ENCODE measurements at regions not wholly inside any gene's neighbourhood (a gene's known extent, or its start where the extent isn't known, plus 50 kb on each side); places are given as distances from the start of the nearest gene placed in this dataset.
"Not testable (repeated sequence)": the region's sequence is repeated elsewhere in the genome, so short reads cannot be mapped to it uniquely, and the experiment has no call there.

GRCh38 chr18:47701134-47701533, 229.3 kb downstream of the SMAD2 start:
- no peak for DNase-seq
- Histone ChIP-seq H3K79me2 (ENCODE audit: low read length) (no peaks in the 10 kb centered on the region), H3K36me3 (replicated peaks; ENCODE audit: insufficient read depth, low read length) (no peaks in the 10 kb centered on the region), H3K27me3 (replicated peaks; ENCODE audit: insufficient read depth, low read length) (no peaks in the 10 kb centered on the region), H3K4me2 (ENCODE audit: low read depth, low read length) (no peak overlapping the region), H3F3A (ENCODE audit: insufficient read depth, low read length) (no peaks in the 10 kb centered on the region), H3K4me1 (ENCODE audit: low read length) (no peaks in the 10 kb centered on the region), H4K20me1 (ENCODE audit: insufficient read depth, low read length) (no peaks in the 10 kb centered on the region), H3K9ac (ENCODE audit: low read length) (no peak overlapping the region), H3K27ac (ENCODE audit: low read length) (no peak overlapping the region), H3K4me3 (ENCODE audit: low read length) (no peak overlapping the region), H2AFZ (ENCODE audit: low read length) (no peak overlapping the region), H3K9me3 (replicated peaks; ENCODE audit: insufficient read depth, low read length) (no peaks in the 10 kb centered on the region), H3K9me2 (replicated peaks; ENCODE audit: insufficient read depth, low read length) (no peaks in the 10 kb centered on the region)
- TF ChIP-seq, protein P1, sequence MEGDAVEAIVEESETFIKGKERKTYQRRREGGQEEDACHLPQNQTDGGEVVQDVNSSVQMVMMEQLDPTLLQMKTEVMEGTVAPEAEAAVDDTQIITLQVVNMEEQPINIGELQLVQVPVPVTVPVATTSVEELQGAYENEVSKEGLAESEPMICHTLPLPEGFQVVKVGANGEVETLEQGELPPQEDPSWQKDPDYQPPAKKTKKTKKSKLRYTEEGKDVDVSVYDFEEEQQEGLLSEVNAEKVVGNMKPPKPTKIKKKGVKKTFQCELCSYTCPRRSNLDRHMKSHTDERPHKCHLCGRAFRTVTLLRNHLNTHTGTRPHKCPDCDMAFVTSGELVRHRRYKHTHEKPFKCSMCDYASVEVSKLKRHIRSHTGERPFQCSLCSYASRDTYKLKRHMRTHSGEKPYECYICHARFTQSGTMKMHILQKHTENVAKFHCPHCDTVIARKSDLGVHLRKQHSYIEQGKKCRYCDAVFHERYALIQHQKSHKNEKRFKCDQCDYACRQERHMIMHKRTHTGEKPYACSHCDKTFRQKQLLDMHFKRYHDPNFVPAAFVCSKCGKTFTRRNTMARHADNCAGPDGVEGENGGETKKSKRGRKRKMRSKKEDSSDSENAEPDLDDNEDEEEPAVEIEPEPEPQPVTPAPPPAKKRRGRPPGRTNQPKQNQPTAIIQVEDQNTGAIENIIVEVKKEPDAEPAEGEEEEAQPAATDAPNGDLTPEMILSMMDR (IDR thresholded peaks at IDR 0.05; ENCODE audit: low read length) = no peak
- TF ChIP-seq EZH2 (optimal IDR thresholded peaks at IDR 0.05; ENCODE audit: low read depth, low read length) (no peak), EZH2phosphoT487 (IDR thresholded peaks at IDR 0.05; ENCODE audit: low read length) (no peak)

DNA sequence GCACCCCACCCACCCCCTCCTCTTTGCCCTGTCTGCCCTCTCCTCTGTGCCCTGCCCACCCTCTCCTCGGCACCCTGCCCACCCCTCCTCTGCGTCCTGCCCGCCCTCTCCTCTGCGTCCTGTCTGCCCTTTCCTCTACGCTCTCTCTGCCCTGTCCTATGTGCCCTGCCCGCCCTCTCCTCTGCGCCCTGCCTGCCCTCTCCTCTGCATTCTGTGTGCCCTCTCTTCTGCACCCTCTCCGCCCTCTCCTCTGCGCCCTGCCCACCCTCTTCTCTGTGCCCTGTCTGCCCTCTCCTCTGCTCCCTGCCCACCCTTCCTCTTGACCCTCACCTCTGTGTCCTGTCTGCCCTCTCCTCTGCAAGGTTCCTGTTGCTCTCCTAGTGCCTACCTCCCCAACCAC, 233.6 kb downstream of the SMAD2 start:
- no peaks in the 10 kb centered on the region for H3K27me3 ChIP-seq (replicated peaks; ENCODE audit: insufficient read depth, low read length)

DNA sequence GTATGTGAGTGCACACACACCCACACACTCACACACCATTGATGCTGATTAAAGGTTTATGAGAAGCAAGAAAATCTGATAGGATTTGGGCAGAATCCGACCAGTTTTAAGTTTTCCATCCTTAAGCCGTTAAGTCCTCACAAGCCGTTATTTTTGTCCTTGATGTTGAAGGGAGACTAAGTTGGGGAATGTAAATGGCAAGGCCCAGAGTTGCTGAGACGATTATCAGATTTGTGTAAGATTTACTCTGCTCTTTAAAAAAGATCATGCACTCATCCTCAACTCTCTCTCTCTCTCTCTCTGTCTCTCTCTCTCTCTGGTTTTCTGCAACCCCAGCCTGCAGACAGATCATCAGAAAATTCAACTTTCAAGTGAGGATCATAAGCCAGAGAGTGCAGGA, 238.8 kb downstream of the SMAD2 start:
- no peak overlapping the region for H3K4me3 ChIP-seq (ENCODE audit: low read length)

More for the DNA sequence above, 233.6 kb downstream of the SMAD2 start:
- no peaks in the 10 kb centered on the region for H3K9me2 ChIP-seq (replicated peaks; ENCODE audit: insufficient read depth, low read length)
- H3K4me1 ChIP-seq (ENCODE audit: low read length) = no peaks in the 10 kb centered on the region
- H4K20me1 ChIP-seq (ENCODE audit: insufficient read depth, low read length) = no peaks in the 10 kb centered on the region
- no peaks in the 10 kb centered on the region for H3K36me3 ChIP-seq (replicated peaks; ENCODE audit: insufficient read depth, low read length)
- H3K9ac ChIP-seq (ENCODE audit: low read length) = no peak overlapping the region
- no peak overlapping the region for H3K4me2 ChIP-seq (ENCODE audit: low read depth, low read length)
- no peak overlapping the region for H3K4me3 ChIP-seq (ENCODE audit: low read length)
- H2AFZ ChIP-seq (ENCODE audit: low read length) = no peak overlapping the region
- no peaks in the 10 kb centered on the region for H3F3A ChIP-seq (ENCODE audit: insufficient read depth, low read length)
- TF ChIP-seq, protein P1 (IDR thresholded peaks at IDR 0.05; ENCODE audit: low read length) = no peak
- TF ChIP-seq EZH2 (optimal IDR thresholded peaks at IDR 0.05; ENCODE audit: low read depth, low read length) (no peak), EZH2phosphoT487 (IDR thresholded peaks at IDR 0.05; ENCODE audit: low read length) (no peak)
- H3K9me3 ChIP-seq (replicated peaks; ENCODE audit: insufficient read depth, low read length) = no peaks in the 10 kb centered on the region
- H3K27ac ChIP-seq (ENCODE audit: low read length) = no peak overlapping the region
- no peaks in the 10 kb centered on the region for H3K79me2 ChIP-seq (ENCODE audit: low read length)
- DNase-seq = no peak

GRCh38 chr18:47690778-47691177, 239.7 kb downstream of the SMAD2 start:
- H3K27me3 ChIP-seq (replicated peaks; ENCODE audit: insufficient read depth, low read length); H3K79me2 ChIP-seq (ENCODE audit: low read length); DNase-seq; H3K4me3 ChIP-seq (ENCODE audit: low read length); H3K9ac ChIP-seq (ENCODE audit: low read length); H4K20me1 ChIP-seq (ENCODE audit: insufficient read depth, low read length); H3K9me2 ChIP-seq (replicated peaks; ENCODE audit: insufficient read depth, low read length); H3K27ac ChIP-seq (ENCODE audit: low read length); H3K9me3 ChIP-seq (replicated peaks; ENCODE audit: insufficient read depth, low read length); H3K4me2 ChIP-seq (ENCODE audit: low read depth, low read length); H3K36me3 ChIP-seq (replicated peaks; ENCODE audit: insufficient read depth, low read length); H2AFZ ChIP-seq (ENCODE audit: low read length); H3K4me1 ChIP-seq (ENCODE audit: low read length); H3F3A ChIP-seq (ENCODE audit: insufficient read depth, low read length): not testable (repeated sequence)

More for the DNA sequence above, 238.8 kb downstream of the SMAD2 start:
- no peaks in the 10 kb centered on the region for H3F3A ChIP-seq (ENCODE audit: insufficient read depth, low read length)
- no peaks in the 10 kb centered on the region for H3K9me3 ChIP-seq (replicated peaks; ENCODE audit: insufficient read depth, low read length)
- H3K4me1 ChIP-seq (ENCODE audit: low read length) = no peaks in the 10 kb centered on the region
- no peak overlapping the region for H3K9ac ChIP-seq (ENCODE audit: low read length)
- no peaks in the 10 kb centered on the region for H3K79me2 ChIP-seq (ENCODE audit: low read length)
- no peaks in the 10 kb centered on the region for H3K36me3 ChIP-seq (replicated peaks; ENCODE audit: insufficient read depth, low read length)
- H4K20me1 ChIP-seq (ENCODE audit: insufficient read depth, low read length) = no peaks in the 10 kb centered on the region
- H3K4me2 ChIP-seq (ENCODE audit: low read depth, low read length) = no peak overlapping the region
- no peak overlapping the region for H3K27ac ChIP-seq (ENCODE audit: low read length)
- no peaks in the 10 kb centered on the region for H3K9me2 ChIP-seq (replicated peaks; ENCODE audit: insufficient read depth, low read length)
- no peak for TF ChIP-seq EZH2phosphoT487 (IDR thresholded peaks at IDR 0.05; ENCODE audit: low read length)
- no peak overlapping the region for H2AFZ ChIP-seq (ENCODE audit: low read length)
- DNase-seq = no peak
- H3K27me3 ChIP-seq (replicated peaks; ENCODE audit: insufficient read depth, low read length) = no peaks in the 10 kb centered on the region

Data from MM.1S (cell line).